Astrocyte of the cerebellum (primary cell): ENCODE measurements at regions not wholly inside any gene's neighbourhood (a gene's known extent, or its start where the extent isn't known, plus 50 kb on each side); places are given as distances from the start of the nearest gene placed in this dataset.

ENCODE experiments used
- DNase-seq: peaks from one replicate; pipeline ENCODE4 v3.0.0-alpha.2; 2011; ENCODE audit warnings: low read depth
- H3K4me3 ChIP-seq: 2 replicates; pipeline ENCODE4 v1.5.1; 2011; ENCODE audit warnings: mild to moderate bottlenecking, low read depth, low read length, moderate library complexity
- CTCF ChIP-seq: IDR thresholded peaks from 2 replicates; pipeline ENCODE4 v1.5.1; 2012; ENCODE audit warnings: low read length, low read depth, moderate library complexity, mild to moderate bottlenecking; ENCODE audit errors: missing control alignments
- in situ Hi-C: cut with HindIII; loops from 2 replicates; pipeline ENCODE4 v1.10.0; 2017; ENCODE audit warnings: low sequenced_read_pairs

GRCh38 chr6:90895299-90896074, 308.6 kb upstream of the MAP3K7 start:
- in situ Hi-C loops: no loop called here
- DNase-seq: no peak

GRCh38 chr6:90894285-90895130, 307.6 kb upstream of the MAP3K7 start:
- TF ChIP-seq CTCF: no peak
- in situ Hi-C loops: no loop called here
- H3K4me3 ChIP-seq: no peak overlapping the region
- DNase-seq: no peak

More at GRCh38 chr6:90895299-90896074, 308.6 kb upstream of the MAP3K7 start:
- no peak for TF ChIP-seq CTCF
- no peak overlapping the region for H3K4me3 ChIP-seq

- DNase-seq: no peak
- in situ Hi-C loops: no loop called here
- no peak overlapping the region for H3K4me3 ChIP-seq
- TF ChIP-seq CTCF: no peak
These were observed 306.5 kb upstream of the MAP3K7 start for GRCh38 chr6:90893400-90893799.

GRCh38 chr6:90892271-90892670, 305.4 kb upstream of the MAP3K7 start:
- no peak for DNase-seq
- no peak overlapping the region for H3K4me3 ChIP-seq
- in situ Hi-C loops: no loop called here
- no peak for TF ChIP-seq CTCF

- in situ Hi-C loops: no loop called here
These were observed 304.5 kb upstream of the MAP3K7 start for GRCh38 chr6:90891355-90891754.

More at GRCh38 chr6:90891355-90891754, 304.5 kb upstream of the MAP3K7 start:
- DNase-seq: no peak
- TF ChIP-seq CTCF: no peak
- no peak overlapping the region for H3K4me3 ChIP-seq
